ENCODE measurements at regions not wholly inside any gene's neighbourhood (a gene's known extent, or its start where the extent isn't known, plus 50 kb on each side); places are given as distances from the start of the nearest gene placed in this dataset.

DNA sequence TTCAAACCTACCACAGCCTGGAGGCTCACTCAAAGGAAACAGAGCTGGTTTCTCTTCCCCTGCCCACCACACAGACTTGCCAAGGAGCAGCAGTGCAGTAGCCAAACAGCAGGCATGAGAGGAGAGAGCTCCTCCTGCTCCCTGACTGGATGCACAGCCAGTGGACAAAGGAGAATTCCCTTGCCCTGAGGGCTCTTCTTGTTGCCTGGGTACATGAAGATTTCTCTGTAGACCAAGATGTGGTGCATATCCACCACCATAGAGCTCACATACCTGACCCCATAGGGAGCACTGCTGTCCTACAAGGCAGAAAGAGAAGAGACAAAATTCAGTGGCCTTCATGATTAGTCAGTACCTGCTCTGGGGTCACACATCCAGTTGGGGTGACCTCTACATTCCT lies 56.3 kb upstream of the SPATA31E1 start:
- H3K36me3 Mint-ChIP-seq = no peaks in the 10 kb centered on the region
- no peak overlapping the region for H3K27ac Mint-ChIP-seq
- H3K9me3 Mint-ChIP-seq = no peaks in the 10 kb centered on the region
- no peak for ATAC-seq
- no peak overlapping the region for H3K4me3 Mint-ChIP-seq
- DNase-seq = no peak
- POLR2A ChIA-PET = interaction anchor here (0.6 kb wide), 1 partner anchor 111 kb away, joined by 3 read pairs; no protein-coding TSS in a partner anchor
- H3K4me1 Mint-ChIP-seq = no peaks in the 10 kb centered on the region
- peaks cover 1 to 39% (median 11%) of the 10 kb centered on the region in 5 donors for H3K27me3 Mint-ChIP-seq

DNA sequence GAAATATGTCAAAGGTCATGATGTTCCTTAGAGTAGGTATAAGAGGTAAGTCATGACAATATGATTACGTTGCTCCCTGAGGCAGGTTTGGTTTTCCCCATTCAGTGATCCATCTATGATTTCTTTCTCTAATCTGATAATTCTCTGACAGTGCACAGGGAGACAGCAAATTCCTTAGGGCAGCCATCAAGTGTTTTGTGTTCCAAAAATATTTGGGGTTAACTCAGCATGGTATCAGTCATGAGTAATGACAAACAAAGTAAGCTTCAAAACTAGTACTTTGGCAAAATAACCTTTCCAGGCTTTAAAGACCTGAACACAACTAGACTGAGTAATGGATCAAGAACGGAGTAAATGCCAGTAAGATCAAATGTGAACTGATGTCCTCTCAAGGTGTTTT lies 55.3 kb upstream of the SPATA31E1 start:
- POLR2A ChIA-PET = no interaction called here
- ATAC-seq (no peak), DNase-seq (no peak)
- peaks cover 1 to 39% (median 11%) of the 10 kb centered on the region in 5 donors for H3K27me3 Mint-ChIP-seq
- no peak overlapping the region for H3K27ac Mint-ChIP-seq
- no peaks in the 10 kb centered on the region for H3K4me1 Mint-ChIP-seq
- H3K4me3 Mint-ChIP-seq = no peak overlapping the region
- no peaks in the 10 kb centered on the region for H3K9me3 Mint-ChIP-seq
- no peaks in the 10 kb centered on the region for H3K36me3 Mint-ChIP-seq

DNA sequence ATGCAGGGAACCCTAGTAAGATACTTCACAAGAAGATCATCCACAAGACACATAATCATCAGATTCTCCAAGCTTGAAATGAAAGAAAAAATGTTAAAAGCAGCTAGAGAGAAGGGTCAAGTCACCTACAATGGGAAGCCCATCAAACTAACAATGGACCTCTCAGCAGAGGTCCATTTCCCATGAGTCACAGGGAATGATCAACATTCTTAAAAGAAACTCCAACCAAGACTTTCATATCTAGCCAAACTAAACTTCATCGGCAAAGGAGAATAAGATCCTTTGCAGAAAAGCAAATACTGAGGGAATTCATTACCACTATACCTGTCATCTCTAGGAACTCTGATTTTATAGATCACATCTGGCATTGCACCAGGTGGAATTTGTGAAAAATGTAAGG lies 52.9 kb upstream of the SPATA31E1 start:
- no peak for DNase-seq
- POLR2A ChIA-PET = no interaction called here
- Mint-ChIP-seq H3K4me1 (no peaks in the 10 kb centered on the region), H3K9me3 (no peaks in the 10 kb centered on the region), H3K27ac (no peak overlapping the region), H3K27me3 (peaks cover 1 to 40% (median 11%) of the 10 kb centered on the region in 5 donors), H3K4me3 (no peak overlapping the region), H3K36me3 (no peaks in the 10 kb centered on the region)
- ATAC-seq = no peak

DNA sequence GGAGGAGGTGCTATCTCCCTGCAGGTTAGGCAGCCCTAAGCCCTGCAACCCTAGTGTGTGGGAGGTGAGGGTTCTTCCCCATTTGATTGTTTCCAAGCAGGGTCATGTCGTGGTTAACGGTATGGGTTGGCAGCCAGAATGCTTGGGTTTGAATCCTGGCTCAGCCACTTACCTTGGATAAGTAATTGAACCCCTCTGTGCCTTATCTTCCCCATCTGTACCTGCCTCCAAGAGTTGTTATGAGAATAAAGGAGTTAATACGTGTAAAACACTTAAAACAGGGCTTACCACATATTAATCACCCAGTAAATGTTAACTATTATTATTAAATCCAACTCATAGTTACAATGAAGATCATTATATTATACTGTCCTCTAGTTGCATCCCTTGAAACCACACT lies 52.2 kb upstream of the SPATA31E1 start:
- DNase-seq (no peak), ATAC-seq (no peak)
- Mint-ChIP-seq H3K4me1 (no peaks in the 10 kb centered on the region), H3K36me3 (no peaks in the 10 kb centered on the region), H3K4me3 (no peak overlapping the region), H3K27ac (no peak overlapping the region), H3K9me3 (no peaks in the 10 kb centered on the region), H3K27me3 (peaks cover 3 to 47% (median 11%) of the 10 kb centered on the region in 5 donors)
- POLR2A ChIA-PET = no interaction called here

DNA sequence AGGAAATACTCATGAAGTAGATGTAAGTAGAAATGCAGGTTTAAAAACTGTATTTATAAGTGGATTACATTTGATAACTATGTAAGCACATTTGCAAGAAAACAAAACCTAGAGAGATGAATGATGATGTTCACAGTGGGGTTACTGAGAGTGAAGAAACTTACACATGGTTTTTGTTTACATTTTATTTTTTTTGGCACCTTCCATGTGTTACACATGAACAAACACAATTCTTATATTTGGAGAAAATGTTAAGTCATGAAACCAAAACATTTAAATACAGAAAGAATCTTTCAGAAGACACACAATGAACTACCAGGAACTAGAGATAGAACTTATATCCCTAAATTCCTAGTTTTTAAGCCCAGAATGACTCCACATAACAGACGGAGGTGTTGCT lies 51.5 kb upstream of the SPATA31E1 start:
- no peaks in the 10 kb centered on the region for H3K36me3 Mint-ChIP-seq
- no peak overlapping the region for H3K27ac Mint-ChIP-seq
- POLR2A ChIA-PET = no interaction called here
- peaks cover 3 to 45% (median 9%) of the 10 kb centered on the region in 5 donors for H3K27me3 Mint-ChIP-seq
- ATAC-seq (no peak), DNase-seq (no peak)
- H3K4me1 Mint-ChIP-seq = no peaks in the 10 kb centered on the region
- H3K4me3 Mint-ChIP-seq = no peak overlapping the region
- no peaks in the 10 kb centered on the region for H3K9me3 Mint-ChIP-seq

Data from naive thymus-derived CD8-positive, alpha-beta T cell (primary cell).